ENCODE measurements at regions not wholly inside any gene's neighbourhood (a gene's known extent, or its start where the extent isn't known, plus 50 kb on each side); places are given as distances from the start of the nearest gene placed in this dataset.
A peak's percentile ranks its signal among the peaks of the same experiment; 100 is the strongest.

DNA sequence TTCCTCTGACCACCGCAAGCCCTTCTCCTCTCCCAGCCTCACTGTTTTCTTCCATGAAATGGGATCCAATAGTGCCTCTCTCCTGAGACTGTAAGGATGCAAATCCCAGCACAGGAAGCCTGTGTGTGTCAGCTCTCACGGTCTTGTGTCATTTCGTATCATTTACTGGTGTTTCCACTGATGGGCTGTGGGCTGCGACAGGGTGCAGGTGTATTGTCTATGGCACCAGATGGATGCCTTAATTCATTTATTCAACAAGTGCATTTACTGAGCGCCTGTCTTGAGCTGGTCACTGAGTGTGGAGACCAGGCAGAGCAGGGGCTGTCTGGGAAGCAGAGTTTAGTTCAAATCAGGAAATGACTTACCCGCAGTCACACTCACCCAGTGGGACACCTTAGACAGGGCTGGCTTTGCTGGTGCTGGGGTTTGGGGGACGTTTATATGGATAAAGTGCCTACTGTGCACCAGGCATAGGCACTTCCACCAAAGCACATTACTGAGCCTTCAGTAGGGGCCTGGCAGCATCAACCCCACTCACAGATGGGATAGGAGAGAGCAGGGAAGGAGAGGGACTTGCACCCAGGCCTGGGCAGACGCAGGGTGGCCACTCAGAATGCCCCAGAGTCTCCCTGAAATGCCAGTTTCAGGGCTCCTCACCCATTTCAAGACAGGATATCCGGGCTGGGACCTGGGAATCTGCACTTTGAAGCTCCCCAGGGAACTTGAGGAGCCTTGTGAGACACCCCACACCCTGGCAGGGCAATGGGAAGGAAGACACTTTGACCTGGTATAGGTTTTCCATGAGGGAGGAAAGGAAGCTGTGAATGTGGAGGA, 398.9 kb downstream of the MATN1 start:
- Mint-ChIP-seq H3K9me3 (no peaks in the 10 kb centered on the region), H3K4me3 (no peak overlapping the region), H3K4me1 (no peaks in the 10 kb centered on the region), H3K36me3 (no peaks in the 10 kb centered on the region), H3K27ac (no peak overlapping the region), H3K27me3 (peaks cover 3% of the 10 kb centered on the region)

DNA sequence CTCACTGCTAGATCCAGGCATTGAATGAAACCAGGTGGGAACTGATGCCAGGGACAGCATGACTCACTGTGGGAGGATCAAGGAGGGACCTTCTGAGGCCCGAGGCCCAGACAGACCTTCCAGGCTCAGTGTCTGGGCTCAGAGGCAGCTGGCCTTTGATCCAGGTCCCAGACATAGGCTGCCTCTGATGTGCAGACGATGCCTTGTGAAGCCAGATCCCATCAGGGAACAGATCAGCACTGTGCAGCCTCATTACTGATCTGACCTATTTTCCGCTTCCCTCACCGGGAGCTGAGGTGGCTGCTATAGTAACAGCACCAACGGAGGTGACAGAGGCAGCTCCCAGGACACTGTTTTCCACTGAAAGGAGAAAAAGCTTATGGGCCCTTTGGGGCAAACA, 399.5 kb downstream of the MATN1 start:
- H3K36me3 Mint-ChIP-seq, result no peaks in the 10 kb centered on the region
- no peak overlapping the region for H3K4me3 Mint-ChIP-seq
- H3K27ac Mint-ChIP-seq, result no peak overlapping the region
- H3K4me1 Mint-ChIP-seq, result no peaks in the 10 kb centered on the region
- H3K9me3 Mint-ChIP-seq, result no peaks in the 10 kb centered on the region
- H3K27me3 Mint-ChIP-seq, result peaks cover 3% of the 10 kb centered on the region

DNA sequence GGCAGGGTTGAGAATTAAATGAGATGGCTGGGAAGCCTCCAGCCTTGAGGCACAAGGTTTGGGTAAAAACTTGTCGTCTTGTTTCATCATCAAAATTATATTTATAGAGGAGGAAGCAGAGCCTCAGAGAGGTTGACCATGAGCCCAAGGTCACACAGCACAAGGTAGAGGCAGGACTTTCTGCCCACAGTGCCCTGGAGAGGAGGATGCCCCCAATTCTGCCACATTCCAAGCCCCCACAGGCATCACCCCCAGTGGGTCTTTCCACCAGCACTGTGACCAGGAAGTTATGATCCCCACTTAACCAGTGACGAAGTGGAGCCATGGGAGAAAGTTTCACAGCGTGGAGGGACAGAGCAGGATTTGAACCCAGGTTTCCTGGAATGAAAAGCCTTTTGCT, 400.0 kb downstream of the MATN1 start:
- Mint-ChIP-seq H3K27me3 (peaks cover 5% of the 10 kb centered on the region), H3K4me1 (no peaks in the 10 kb centered on the region), H3K27ac (no peak overlapping the region), H3K36me3 (no peaks in the 10 kb centered on the region), H3K4me3 (no peak overlapping the region), H3K9me3 (no peaks in the 10 kb centered on the region)

DNA sequence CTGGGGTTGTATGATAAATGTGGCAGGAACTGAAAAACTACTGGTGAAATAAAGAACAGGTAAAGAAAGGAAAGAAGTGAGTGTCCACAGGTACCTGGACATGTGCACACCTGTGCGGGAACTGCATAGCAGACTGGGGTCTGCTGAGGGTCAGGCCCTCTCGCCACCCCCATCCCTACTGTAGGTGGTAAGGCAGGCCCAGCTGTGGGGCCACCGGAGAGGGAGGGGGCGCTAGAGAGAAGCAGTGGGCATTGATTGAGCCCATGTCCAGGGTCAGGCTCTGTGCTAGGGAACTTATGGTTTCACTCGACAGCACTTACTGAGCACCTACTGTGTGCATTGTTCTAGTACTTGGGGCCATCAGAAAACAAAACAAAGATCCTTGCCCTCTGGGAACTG, 400.5 kb downstream of the MATN1 start:
- H3K27me3 Mint-ChIP-seq, result peaks cover 6% of the 10 kb centered on the region
- no peak overlapping the region for H3K27ac Mint-ChIP-seq
- no peak overlapping the region for H3K4me3 Mint-ChIP-seq
- H3K9me3 Mint-ChIP-seq, result no peaks in the 10 kb centered on the region
- no peaks in the 10 kb centered on the region for H3K4me1 Mint-ChIP-seq
- H3K36me3 Mint-ChIP-seq, result no peaks in the 10 kb centered on the region

DNA sequence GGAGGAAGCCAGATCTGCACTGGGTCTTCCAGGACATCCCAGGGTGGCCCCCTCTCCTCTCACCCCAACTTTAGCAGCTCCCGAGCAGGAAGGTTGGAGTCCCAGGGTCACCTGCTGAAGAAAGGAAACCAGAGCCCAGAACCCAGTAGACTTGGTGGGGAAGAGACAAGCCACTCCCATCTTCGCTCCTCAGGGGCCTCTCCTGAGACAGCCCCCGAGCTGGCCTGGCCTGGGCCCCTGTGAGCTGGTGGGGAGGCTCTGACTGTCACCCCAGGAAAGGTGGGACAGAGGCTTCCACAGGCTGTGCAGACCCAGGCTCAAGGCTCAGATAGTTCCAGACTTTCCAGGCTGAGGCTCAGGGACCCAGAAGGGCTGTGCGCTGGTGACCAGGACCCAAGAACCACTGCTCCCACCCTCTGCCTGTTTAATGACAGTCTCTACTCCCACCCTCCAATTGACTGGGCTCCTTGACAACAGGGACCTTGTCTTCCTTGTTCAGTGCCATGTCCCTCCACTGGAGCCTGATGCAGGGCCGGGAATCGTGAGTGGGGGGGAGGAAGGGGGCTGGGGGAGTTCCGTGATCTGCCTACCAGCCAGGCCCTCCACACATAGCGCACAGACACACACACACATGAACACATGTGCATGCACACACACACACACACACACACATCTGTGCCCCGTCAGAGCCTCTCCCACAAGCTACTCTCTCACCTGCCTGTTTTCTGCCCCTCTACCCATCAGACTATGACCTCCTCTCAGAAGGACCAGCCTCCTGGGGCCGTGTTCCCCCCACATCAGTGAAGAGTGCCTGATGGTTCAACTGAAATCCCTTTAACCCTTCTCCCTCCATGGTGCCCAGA, 401.2 kb downstream of the MATN1 start:
- Mint-ChIP-seq H3K4me1 (no peaks in the 10 kb centered on the region), H3K4me3 (no peak overlapping the region), H3K27me3 (peaks cover 9% of the 10 kb centered on the region), H3K27ac (no peak overlapping the region), H3K9me3 (no peaks in the 10 kb centered on the region), H3K36me3 (no peaks in the 10 kb centered on the region)

DNA sequence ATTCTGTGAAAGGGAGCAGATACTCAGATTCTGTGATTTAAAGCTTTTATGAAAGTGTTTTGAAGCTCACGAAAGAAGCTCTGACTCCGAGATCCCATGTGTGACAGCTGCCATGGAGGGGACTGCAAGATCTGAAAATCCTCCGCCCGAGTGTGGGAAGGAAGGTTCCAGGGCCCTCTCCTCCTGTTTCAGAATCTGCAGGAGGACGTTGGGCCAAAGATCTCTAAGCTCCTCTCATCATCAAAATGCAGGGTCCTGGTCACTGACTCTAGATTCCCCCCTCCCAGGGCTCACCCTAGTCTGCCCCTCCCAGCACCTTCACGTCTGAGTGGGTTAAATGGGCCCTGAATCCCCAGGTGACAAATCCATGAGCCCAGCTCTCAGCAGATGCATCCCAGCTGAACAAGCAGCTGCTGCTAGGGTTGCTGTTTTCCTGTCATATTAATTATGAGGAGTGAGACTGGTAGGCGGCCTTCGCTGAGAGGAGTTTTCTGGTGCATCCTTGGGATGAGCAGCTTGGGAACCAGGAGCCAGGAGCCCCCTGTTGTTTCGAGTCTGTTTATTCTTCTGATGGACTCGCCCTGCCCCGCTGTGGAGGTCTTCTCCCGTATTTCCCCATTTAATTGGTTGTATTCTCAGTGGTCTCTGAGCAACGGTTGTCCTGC, 402.0 kb downstream of the MATN1 start:
- Mint-ChIP-seq H3K4me3 (no peak overlapping the region), H3K9me3 (no peaks in the 10 kb centered on the region), H3K27ac (no peak overlapping the region), H3K4me1 (no peaks in the 10 kb centered on the region), H3K36me3 (no peaks in the 10 kb centered on the region), H3K27me3 (peaks cover 9% of the 10 kb centered on the region)

DNA sequence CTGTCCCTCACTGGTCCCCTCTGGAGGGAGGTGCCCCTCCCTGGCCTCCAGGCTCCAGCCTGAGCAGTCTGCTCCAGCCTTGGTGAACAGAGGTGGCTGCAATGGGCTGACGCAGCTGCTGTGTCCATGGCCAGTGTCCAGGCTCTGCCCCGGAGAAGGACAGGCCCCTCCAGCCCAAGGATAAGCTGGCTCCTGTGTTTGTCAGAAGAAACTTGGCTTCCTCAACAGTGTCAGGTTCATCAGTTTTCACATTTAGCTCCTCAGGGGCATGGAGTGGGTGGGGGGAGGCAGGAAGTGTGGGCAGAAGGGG, 402.8 kb downstream of the MATN1 start:
- Mint-ChIP-seq H3K27ac (no peak overlapping the region), H3K36me3 (no peaks in the 10 kb centered on the region), H3K4me1 (no peaks in the 10 kb centered on the region), H3K27me3 (peaks cover 9% of the 10 kb centered on the region), H3K9me3 (no peaks in the 10 kb centered on the region), H3K4me3 (no peak overlapping the region)

DNA sequence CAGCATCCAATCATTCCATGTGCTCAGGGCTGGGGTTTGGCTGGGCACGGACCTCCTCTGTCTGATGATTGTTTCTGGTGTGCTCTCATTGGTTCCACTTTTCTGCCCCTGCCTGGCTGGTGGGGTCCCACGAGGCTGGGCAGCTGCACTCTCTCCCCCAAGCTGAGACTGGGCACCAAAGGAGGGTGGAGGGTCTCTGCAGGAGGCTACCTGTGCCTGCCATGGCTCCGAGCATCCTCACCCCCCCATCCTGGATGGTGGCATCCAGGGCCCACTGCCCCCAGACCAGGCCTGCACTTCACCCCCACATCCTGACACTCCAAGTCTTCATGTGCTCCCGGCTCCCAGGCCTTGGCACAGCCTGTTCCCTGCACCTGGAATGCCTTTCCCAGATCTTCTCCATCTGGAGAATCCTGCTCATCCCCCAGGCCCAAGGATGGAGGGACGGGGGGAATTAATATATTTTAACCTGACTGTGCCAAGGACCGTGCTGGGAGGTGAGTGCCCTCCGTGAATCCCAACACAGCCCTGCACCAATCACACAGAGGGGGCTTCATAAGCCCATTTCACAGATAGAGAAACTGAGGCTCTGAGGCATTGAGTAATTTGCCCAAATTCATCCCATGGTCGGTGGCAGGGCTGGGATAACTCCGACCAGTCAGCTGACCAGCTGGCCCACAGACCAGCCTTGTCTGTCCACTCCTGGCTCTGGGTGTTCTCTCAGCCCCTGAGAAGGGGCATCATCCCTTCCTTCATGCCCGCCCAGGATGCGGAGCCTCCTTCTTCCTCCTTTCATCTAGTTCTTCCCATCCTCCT, 403.4 kb downstream of the MATN1 start:
- Mint-ChIP-seq H3K4me1 (no peaks in the 10 kb centered on the region), H3K4me3 (no peak overlapping the region), H3K27ac (peak overlapping the region; percentile 70), H3K27me3 (peaks cover 10% of the 10 kb centered on the region), H3K36me3 (no peaks in the 10 kb centered on the region), H3K9me3 (no peaks in the 10 kb centered on the region)

DNA sequence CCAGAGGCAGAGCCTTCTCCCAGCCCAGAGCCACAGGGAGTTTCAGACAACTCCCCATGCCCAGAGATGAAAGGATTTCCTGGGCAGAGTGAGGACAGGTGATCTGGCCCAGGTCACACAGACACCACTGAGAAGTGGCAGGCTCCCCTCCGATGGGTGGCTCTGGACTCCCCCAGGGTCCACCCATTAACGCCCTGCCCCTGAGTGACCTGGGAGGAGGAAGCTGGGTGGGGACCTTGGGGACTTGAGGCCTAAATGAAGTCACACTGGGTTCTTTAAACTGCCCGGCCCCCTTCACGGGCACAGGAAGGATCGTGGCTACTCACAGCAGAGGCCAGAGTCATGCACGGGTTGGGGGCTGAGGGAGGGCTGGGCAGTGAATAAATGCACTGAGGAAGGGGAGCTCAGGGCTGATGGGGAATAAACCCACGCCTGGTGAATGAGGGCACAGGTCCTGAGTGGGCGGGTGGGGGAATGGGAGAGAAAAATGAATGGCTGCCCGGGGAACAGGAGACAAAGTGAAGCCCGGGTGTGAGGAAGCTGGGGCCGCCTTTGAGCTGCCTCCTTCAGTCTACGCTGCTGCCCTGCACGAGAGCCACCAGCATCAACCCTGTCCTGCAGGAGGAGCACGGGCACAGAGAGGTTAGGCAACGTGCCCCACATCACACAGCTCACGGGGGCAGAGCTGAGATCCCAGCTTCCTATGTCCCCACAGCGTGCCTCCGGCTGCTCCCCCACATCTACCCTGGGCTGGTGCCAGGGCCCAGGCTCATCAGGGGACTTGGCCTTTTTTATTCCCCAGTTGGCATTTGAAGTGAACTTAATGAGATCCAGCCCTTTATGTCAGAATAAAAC, 404.3 kb downstream of the MATN1 start:
- peaks cover 10% of the 10 kb centered on the region for H3K27me3 Mint-ChIP-seq
- H3K9me3 Mint-ChIP-seq, result no peaks in the 10 kb centered on the region
- no peaks in the 10 kb centered on the region for H3K36me3 Mint-ChIP-seq
- no peak overlapping the region for H3K27ac Mint-ChIP-seq
- no peaks in the 10 kb centered on the region for H3K4me1 Mint-ChIP-seq
- no peak overlapping the region for H3K4me3 Mint-ChIP-seq

DNA sequence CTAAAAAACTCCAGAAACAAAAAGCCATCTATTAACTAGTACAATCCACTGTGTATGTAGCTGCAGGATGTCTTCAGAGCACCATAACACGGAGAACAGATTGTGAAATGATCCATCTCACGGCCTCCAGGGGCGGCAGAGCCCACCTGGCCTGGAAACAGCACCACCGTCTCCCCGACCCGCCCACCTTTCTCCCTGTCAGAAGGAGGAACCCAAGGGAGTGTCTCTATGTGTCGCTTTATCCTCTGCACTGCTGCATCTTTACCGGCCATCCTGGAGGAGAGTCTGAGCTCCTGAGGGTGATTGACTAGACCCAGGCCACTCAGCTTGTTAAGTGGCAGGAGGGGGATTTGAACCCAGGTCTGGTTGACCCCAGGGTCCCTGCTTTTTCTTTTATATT, 405.0 kb downstream of the MATN1 start:
- Mint-ChIP-seq H3K36me3 (no peaks in the 10 kb centered on the region), H3K9me3 (no peaks in the 10 kb centered on the region), H3K4me3 (no peak overlapping the region), H3K4me1 (no peaks in the 10 kb centered on the region), H3K27ac (no peak overlapping the region), H3K27me3 (peaks cover 10% of the 10 kb centered on the region)

DNA sequence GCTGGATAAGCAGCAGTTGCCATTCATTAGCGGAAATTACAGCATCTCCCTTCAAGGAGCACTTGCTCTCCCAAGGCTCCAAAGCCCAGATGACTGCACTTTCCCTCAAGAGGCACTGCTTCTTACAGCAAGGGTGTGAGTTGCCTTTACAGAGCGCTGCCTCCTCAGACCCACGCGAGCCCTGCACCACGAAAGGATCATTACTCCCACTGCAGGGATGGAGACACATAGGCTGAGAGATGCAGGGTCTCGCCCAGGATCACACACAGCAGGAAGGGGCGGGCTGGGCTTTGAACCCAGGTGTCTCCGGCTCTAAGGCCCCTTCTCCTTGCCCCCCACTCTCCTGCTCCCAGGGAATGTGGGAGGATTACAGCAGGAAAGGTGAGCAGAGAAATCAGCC, 405.5 kb downstream of the MATN1 start:
- H3K27me3 Mint-ChIP-seq, result peaks cover 7% of the 10 kb centered on the region
- no peak overlapping the region for H3K27ac Mint-ChIP-seq
- H3K4me1 Mint-ChIP-seq, result no peaks in the 10 kb centered on the region
- no peaks in the 10 kb centered on the region for H3K36me3 Mint-ChIP-seq
- H3K9me3 Mint-ChIP-seq, result no peaks in the 10 kb centered on the region
- H3K4me3 Mint-ChIP-seq, result no peak overlapping the region

DNA sequence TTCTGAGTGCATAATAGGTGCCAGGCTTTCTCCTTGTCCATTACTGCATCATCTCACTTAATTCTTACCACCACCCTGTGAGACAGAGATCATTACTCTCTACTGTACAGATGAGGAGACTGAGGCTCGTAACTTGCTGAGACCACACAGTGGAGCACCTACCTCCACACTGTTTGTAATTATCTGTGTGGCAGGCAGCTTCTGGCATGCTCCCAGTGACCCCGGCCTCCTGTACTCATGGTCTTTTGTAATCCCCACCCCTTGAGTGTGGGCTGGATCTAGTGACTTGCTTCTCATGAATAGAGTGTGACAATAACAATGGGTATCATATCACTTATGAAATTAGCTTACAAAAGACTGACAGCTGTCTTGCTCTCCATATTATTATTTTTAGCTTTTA, 407.3 kb downstream of the MATN1 start:
- Mint-ChIP-seq H3K9me3 (no peaks in the 10 kb centered on the region), H3K4me3 (no peak overlapping the region), H3K27me3 (peaks cover 8% of the 10 kb centered on the region), H3K36me3 (no peaks in the 10 kb centered on the region), H3K27ac (no peak overlapping the region), H3K4me1 (no peaks in the 10 kb centered on the region)

DNA sequence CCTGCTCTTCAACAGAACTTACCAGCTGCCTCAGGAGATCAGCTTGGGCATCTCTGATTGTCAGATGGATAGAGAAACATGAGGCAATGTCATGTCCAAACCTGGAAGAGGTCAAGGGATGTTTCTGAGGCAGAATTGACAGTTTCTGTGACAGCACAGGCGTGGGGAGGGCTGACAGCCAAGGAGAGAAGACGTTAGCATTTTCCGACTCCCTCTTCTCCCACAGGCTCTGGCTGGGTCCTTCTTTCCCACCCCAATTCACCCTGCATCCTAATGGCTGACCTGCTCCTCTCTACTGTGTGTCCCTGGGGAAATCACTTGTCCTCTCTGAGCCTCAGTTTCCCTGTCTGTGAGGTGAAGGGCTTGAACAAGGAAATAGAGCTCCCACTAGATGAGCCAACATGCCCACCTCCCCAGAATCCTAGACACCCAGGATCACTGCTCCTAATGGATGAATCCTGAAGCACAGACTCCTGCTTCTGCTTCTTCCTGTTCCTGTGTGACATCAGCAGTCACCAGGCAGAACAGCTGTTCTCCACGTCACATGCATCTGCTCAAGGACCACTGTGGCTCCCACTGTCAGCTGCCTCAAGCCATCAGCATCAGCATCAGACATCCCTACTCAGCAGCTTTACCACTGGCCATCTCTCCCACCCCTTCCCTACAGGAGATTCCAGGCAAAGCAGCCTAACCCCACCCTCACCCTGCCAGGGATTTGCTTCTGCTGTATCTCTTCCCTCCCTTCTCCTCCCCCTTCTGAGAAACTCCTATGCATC, 408.0 kb downstream of the MATN1 start:
- no peaks in the 10 kb centered on the region for H3K9me3 Mint-ChIP-seq
- peaks cover 8% of the 10 kb centered on the region for H3K27me3 Mint-ChIP-seq

DNA sequence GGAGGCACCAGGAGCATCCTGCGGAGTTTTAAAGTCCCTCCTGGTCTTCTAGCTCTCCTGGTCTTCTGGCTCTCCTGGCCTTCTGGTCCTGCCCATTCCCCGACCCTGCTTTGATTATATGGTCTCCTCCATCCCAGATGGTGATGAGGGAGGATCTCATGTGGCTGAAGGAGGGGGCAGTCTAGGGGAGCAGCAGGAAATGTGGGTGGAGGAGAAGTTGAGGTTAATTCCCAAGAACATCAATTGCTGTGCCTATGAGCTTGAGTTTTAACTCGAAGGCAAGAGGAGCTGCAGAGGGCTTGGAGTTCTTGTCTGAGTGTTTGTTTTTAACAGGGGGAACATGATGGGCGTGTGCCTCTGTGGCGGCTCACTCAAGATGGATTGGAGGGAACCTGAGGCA, 408.8 kb downstream of the MATN1 start:
- Mint-ChIP-seq H3K4me3 (no peak overlapping the region), H3K9me3 (no peaks in the 10 kb centered on the region), H3K4me1 (no peaks in the 10 kb centered on the region), H3K36me3 (no peaks in the 10 kb centered on the region), H3K27me3 (peaks cover 8% of the 10 kb centered on the region), H3K27ac (no peak overlapping the region)

More for the DNA sequence above, 408.0 kb downstream of the MATN1 start:
- H3K4me1 Mint-ChIP-seq, result no peaks in the 10 kb centered on the region
- no peak overlapping the region for H3K4me3 Mint-ChIP-seq
- no peaks in the 10 kb centered on the region for H3K36me3 Mint-ChIP-seq
- no peak overlapping the region for H3K27ac Mint-ChIP-seq
